ENCODE measurements at regions not wholly inside any gene's neighbourhood (a gene's known extent, or its start where the extent isn't known, plus 50 kb on each side); places are given as distances from the start of the nearest gene placed in this dataset.

- Histone ChIP-seq H3K4me2 (ENCODE audit: control insufficient read depth, insufficient read depth) (no peak overlapping the region), H3K36me3 (ENCODE audit: control insufficient read depth in 2 of 2, insufficient read depth in 2 of 2, low read length in 1 of 2) (no peaks in the 10 kb centered on the region), H4K20me1 (ENCODE audit: control insufficient read depth, insufficient read depth) (no peaks in the 10 kb centered on the region), H3K9me3 (replicated peaks; ENCODE audit: control insufficient read depth, insufficient read depth, low read length) (no peaks in the 10 kb centered on the region), H3K4me1 (ENCODE audit: control insufficient read depth, insufficient read depth, low read length) (no peaks in the 10 kb centered on the region), H2AFZ (ENCODE audit: control insufficient read depth, low read depth, low read length) (no peak overlapping the region), H3K9ac (ENCODE audit: control insufficient read depth, insufficient read depth, low read length) (no peak overlapping the region), H3K27ac (ENCODE audit: control insufficient read depth, insufficient read depth) (no peak overlapping the region), H3K27me3 (replicated peaks in 1 of 2; ENCODE audit: control insufficient read depth in 2 of 2, insufficient read depth in 2 of 2, low read length in 1 of 2) (no peaks in the 10 kb centered on the region), H3K79me2 (ENCODE audit: control insufficient read depth, insufficient read depth, low read length) (no peaks in the 10 kb centered on the region), H3K4me3 (no peak overlapping the region)
- DNase-seq (ENCODE audit: low read depth, low spot score) (no peak), FAIRE-seq (no peak), ATAC-seq (no peak)
- ChIA-PET CTCF (no interaction called here), SMC1A (ENCODE audit: uncharacterized antibody, unreplicated experiment) (no interaction called here), RAD21 (ENCODE audit: unreplicated experiment) (no interaction called here), POLR2A (no interaction called here)
- intact Hi-C loops (cut with micrococcal nuclease; ENCODE audit: unreplicated experiment) (no loop called here), in situ Hi-C loops (cut with MboI) (no loop called here)
- no peak for TF ChIP-seq BACH1 (IDR thresholded peaks at IDR 0.05; ENCODE audit: borderline replicate concordance)
- no peak for TF ChIP-seq MAX (IDR thresholded peaks at IDR 0.05; ENCODE audit: low read depth, low read length)
- no peak for TF ChIP-seq NFYA (IDR thresholded peaks at IDR 0.05; ENCODE audit: borderline replicate concordance, low read depth, low read length)
- no peak for TF ChIP-seq RAD51 (IDR thresholded peaks at IDR 0.05)
- TF ChIP-seq USF2 (IDR thresholded peaks at IDR 0.05; ENCODE audit: borderline replicate concordance, low read depth, low read length), result no peak
- TF ChIP-seq HCFC1 (IDR thresholded peaks at IDR 0.05; ENCODE audit: low read length), result no peak
- TF ChIP-seq BHLHE40 (IDR thresholded peaks at IDR 0.05; ENCODE audit: borderline replicate concordance in 1 of 2, low read depth in 2 of 2, low read length in 1 of 2), result no peak
- TF ChIP-seq MTA2 (IDR thresholded peaks at IDR 0.05; ENCODE audit: low read depth), result no peak
- TF ChIP-seq NFIC (IDR thresholded peaks at IDR 0.05; ENCODE audit: low read depth, low read length), result no peak
- TF ChIP-seq PBX3 (IDR thresholded peaks at IDR 0.05; ENCODE audit: insufficient replicate concordance, low read depth, low read length), result no peak
- TF ChIP-seq NRF1 (conservative IDR thresholded peaks at IDR 0.05; ENCODE audit: low read depth, low read length), result no peak
- TF ChIP-seq MEF2A (IDR thresholded peaks at IDR 0.05; ENCODE audit: insufficient read depth, low read depth, low read length), result no peak
- no peak for TF ChIP-seq ATF7 (IDR thresholded peaks at IDR 0.05; ENCODE audit: low read depth)
- TF ChIP-seq HDGF (IDR thresholded peaks at IDR 0.05), result no peak
- no peak for TF ChIP-seq NR2C1 (IDR thresholded peaks at IDR 0.05)
- no peak for TF ChIP-seq STAT3 (IDR thresholded peaks at IDR 0.05; ENCODE audit: low read depth, low read length)
- no peak for TF ChIP-seq CEBPB (IDR thresholded peaks at IDR 0.05; ENCODE audit: borderline replicate concordance in 1 of 2, low read depth in 2 of 2, low read length in 2 of 2)
- WGBS (ENCODE audit: insufficient coverage, insufficient replicate concordance, low lambda C conversion rate, missing lambda C conversion rate), result 26% methylated on average over 3 of the region's 3 CpGs
- BruUV-seq (replicated peaks), result no TSS peak
These were observed 560.3 kb upstream of the ZNF608 start for GRCh38 chr5:125306741-125307140.

Data from GM12878 (cell line).